Naive thymus-derived CD4-positive, alpha-beta T cell (primary cell): ENCODE measurements at regions not wholly inside any gene's neighbourhood (a gene's known extent, or its start where the extent isn't known, plus 50 kb on each side); places are given as distances from the start of the nearest gene placed in this dataset.

Experiments
- ATAC-seq: fragments of 150-1000 bp; cut with Tn5 transposase; 2 replicates; pipeline ENCODE4 v1.10.0; 2021; ENCODE audit warnings: mild to moderate bottlenecking, moderate library complexity
- CTCF ChIA-PET: fragments of 350-600 bp; sonication (Branson Sonifier 250); formaldehyde crosslinking; loops from one replicate; lab custom pipeline; 2021; ENCODE audit warnings: antibody characterized with exemption; lab: Charles Lee
- POLR2A ChIA-PET: fragments of 350-600 bp; sonication (Branson Sonifier 250); formaldehyde crosslinking; loops from one replicate; lab custom pipeline; 2021; ENCODE audit warnings: antibody characterized with exemption, inconsistent platforms; lab: Charles Lee
- DNase-seq, 9 donors: peaks; one replicate each; pipeline versions ENCODE4 v3.0.0 to v3.0.0-alpha.2; 2020 to 2022; ENCODE audit warnings: mixed read lengths in 1 of 9
- H3K27ac ChIP-seq: one replicate; pipeline ENCODE4 v1.7.0; 2013; ENCODE audit warnings: mild to moderate bottlenecking, low read depth, low read length, moderate library complexity
- H3K27me3 ChIP-seq, 2 donors: one replicate each; pipeline ENCODE4 v1.7.0; 2013; ENCODE audit warnings: low read length in 2 of 2, mild to moderate bottlenecking in 2 of 2, moderate library complexity in 2 of 2; ENCODE audit not compliant: control insufficient read depth in 2 of 2, insufficient read depth in 2 of 2
- H3K36me3 ChIP-seq, 3 experiments: 1 replicate in 2 of 3; 2 replicates in 1 of 3; pipeline ENCODE4 v1.7.0; 2013; ENCODE audit warnings: low read length in 3 of 3, mild to moderate bottlenecking in 3 of 3, moderate library complexity in 1 of 3; ENCODE audit not compliant: insufficient read depth in 3 of 3, control insufficient read depth in 2 of 3
- H3K4me1 ChIP-seq, 2 donors: one replicate each; pipeline ENCODE4 v1.7.0; 2013; ENCODE audit warnings: low read length in 2 of 2, mild to moderate bottlenecking in 2 of 2, moderate library complexity in 1 of 2; ENCODE audit not compliant: control insufficient read depth in 2 of 2, insufficient read depth in 2 of 2
- H3K4me3 ChIP-seq: 2 replicates; pipeline ENCODE4 v1.7.0; 2013; ENCODE audit warnings: mild to moderate bottlenecking, low read length
- H3K9me3 ChIP-seq, 3 experiments: 1 replicate in 2 of 3; 2 replicates in 1 of 3; pipeline ENCODE4 v1.7.0; 2013; ENCODE audit warnings: low read length in 3 of 3; ENCODE audit not compliant: control insufficient read depth in 2 of 3
- H3K27ac Mint-ChIP-seq, 9 donors: one replicate each; pipeline ENCODE4 v1.8.0; 2020 to 2022; ENCODE audit warnings: mixed read lengths in 9 of 9, mild to moderate bottlenecking in 8 of 9, moderate library complexity in 5 of 9, inconsistent platforms in 2 of 9
- H3K27me3 Mint-ChIP-seq, 5 donors: one replicate each; pipeline ENCODE4 v1.8.0; 2021 to 2022; ENCODE audit warnings: mixed read lengths in 5 of 5, mild to moderate bottlenecking in 1 of 5
- H3K36me3 Mint-ChIP-seq, 5 donors: one replicate each; pipeline ENCODE4 v1.8.0; 2020 to 2022; ENCODE audit warnings: mixed read lengths in 5 of 5, mild to moderate bottlenecking in 3 of 5, inconsistent platforms in 1 of 5
- H3K4me1 Mint-ChIP-seq, 7 donors: one replicate each; pipeline ENCODE4 v1.8.0; 2020 to 2022; ENCODE audit warnings: mixed read lengths in 7 of 7, mild to moderate bottlenecking in 3 of 7, inconsistent platforms in 1 of 7
- H3K4me3 Mint-ChIP-seq, 10 donors: one replicate each; pipeline ENCODE4 v1.8.0; 2020 to 2022; ENCODE audit warnings: mild to moderate bottlenecking in 10 of 10, mixed read lengths in 10 of 10, moderate library complexity in 6 of 10, inconsistent platforms in 2 of 10
- H3K9me3 Mint-ChIP-seq, 11 donors: one replicate each; pipeline ENCODE4 v1.8.0; 2020 to 2022; ENCODE audit warnings: mixed read lengths in 11 of 11, mild to moderate bottlenecking in 4 of 11, inconsistent platforms in 1 of 11, moderate library complexity in 1 of 11
- intact Hi-C, 2 donors: fragments of 100-400 bp; cut with micrococcal nuclease; formaldehyde crosslinking; loops; one replicate each; pipeline ENCODE4 v1.15.1; 2023

DNA sequence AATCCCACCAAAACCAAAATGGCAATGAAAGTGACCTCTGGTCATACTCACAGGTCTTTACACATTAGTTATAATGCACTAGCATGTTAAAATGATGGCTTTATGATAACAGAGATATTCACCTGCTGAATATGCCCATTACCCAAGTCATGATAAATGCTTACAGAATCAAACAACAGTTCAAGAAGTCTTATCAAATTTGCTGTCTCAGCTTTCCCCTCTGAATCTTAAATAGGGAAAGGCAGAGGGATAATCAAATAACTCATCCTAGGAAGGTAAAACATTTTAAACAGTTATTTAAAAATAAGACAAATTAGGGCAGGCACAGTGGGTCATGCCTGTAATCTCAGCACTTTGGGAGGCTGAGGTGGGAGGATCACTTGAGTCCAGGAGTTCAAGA, 52.8 kb upstream of the CRBN start:
- Mint-ChIP-seq H3K4me1 (no peaks in the 10 kb centered on the region), H3K4me3 (no peak overlapping the region), H3K27me3 (no peaks in the 10 kb centered on the region), H3K27ac (no peak overlapping the region), H3K36me3 (peaks cover 0 to 6% (median 0%) of the 10 kb centered on the region in 5 donors), H3K9me3 (peaks cover 0 to 27% (median 7%) of the 10 kb centered on the region in 11 donors)
- intact Hi-C loops: no loop called here
- Histone ChIP-seq H3K36me3 (no peaks in the 10 kb centered on the region), H3K27me3 (no peaks in the 10 kb centered on the region), H3K27ac (no peak overlapping the region), H3K4me3 (no peak overlapping the region), H3K4me1 (no peaks in the 10 kb centered on the region), H3K9me3 (peaks cover 0 to 4% (median 0%) of the 10 kb centered on the region in 3 experiments)
- ATAC-seq (no peak), DNase-seq (no peak)
- POLR2A ChIA-PET: no interaction called here
- CTCF ChIA-PET: no interaction called here
